ENCODE measurements at regions not wholly inside any gene's neighbourhood (a gene's known extent, or its start where the extent isn't known, plus 50 kb on each side); places are given as distances from the start of the nearest gene placed in this dataset.
"Not testable (repeated sequence)": the region's sequence is repeated elsewhere in the genome, so short reads cannot be mapped to it uniquely, and the experiment has no call there.

GRCh38 chr3:73150369-73151130 is 89.1 kb downstream of the EBLN2 start:
- TF ChIP-seq CTCF (IDR thresholded peaks at IDR 0.05; ENCODE audit: insufficient read depth, missing control alignments): no peak
- DNase-seq (ENCODE audit: insufficient read length, low spot score): no peak
- no peak for FAIRE-seq

GRCh38 chr3:73152571-73152970 is 91.1 kb downstream of the EBLN2 start:
- not testable (repeated sequence) for DNase-seq (ENCODE audit: insufficient read length, low spot score); FAIRE-seq

GRCh38 chr3:73153057-73153456 is 91.6 kb downstream of the EBLN2 start:
- not testable (repeated sequence) for DNase-seq (ENCODE audit: insufficient read length, low spot score); FAIRE-seq

- DNase-seq (ENCODE audit: insufficient read length, low spot score); FAIRE-seq: not testable (repeated sequence)
Measured at GRCh38 chr3:73154261-73154660, 92.8 kb downstream of the EBLN2 start.

- not testable (repeated sequence) for FAIRE-seq; DNase-seq (ENCODE audit: insufficient read length, low spot score)
Measured at GRCh38 chr3:73155441-73155840, 94.0 kb downstream of the EBLN2 start.

DNA sequence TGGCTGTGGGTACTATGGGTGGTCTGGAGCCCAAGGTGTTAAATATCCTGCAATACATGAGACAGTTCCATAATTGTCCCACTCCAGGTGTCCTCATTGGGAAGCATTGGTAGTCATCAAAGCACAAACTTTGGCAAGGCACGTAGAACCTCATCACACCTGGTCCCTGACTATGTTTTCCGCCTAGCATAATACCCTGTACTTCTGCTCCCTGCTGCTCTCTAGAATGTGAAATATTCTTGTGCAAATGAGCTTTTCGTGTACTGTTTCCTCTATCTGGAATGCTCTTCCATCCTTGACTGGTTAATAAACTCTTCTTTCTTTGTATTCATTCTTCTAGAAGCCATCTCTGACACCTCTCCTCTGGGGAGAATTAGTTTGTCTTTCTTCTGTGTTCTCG is 103.2 kb downstream of the EBLN2 start:
- TF ChIP-seq CTCF (IDR thresholded peaks at IDR 0.05; ENCODE audit: insufficient read depth, missing control alignments): no peak
- no peak for FAIRE-seq
- DNase-seq (ENCODE audit: insufficient read length, low spot score): no peak

DNA sequence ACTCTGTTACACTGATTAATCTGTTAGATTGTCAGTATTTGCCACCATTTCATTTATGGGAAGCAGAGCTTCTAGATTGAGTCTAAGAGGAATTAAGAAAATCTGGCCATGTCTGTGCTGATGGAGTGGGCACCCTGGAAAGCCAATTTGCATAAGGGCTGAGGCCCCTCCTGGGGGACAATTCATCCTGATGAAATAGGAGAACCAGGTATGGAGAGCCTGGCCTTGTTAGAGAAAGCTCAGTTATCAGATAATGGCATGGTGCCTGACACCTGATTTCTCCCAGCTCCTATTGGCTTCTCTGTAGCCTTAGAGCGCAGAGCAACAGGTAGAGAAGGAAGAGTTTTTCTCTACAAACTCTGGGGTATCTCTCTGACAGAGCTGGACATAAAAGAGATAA is 114.2 kb downstream of the EBLN2 start:
- no peak for TF ChIP-seq CTCF (IDR thresholded peaks at IDR 0.05; ENCODE audit: insufficient read depth, missing control alignments)
- DNase-seq (ENCODE audit: insufficient read length, low spot score) (no peak), FAIRE-seq (no peak)

DNA sequence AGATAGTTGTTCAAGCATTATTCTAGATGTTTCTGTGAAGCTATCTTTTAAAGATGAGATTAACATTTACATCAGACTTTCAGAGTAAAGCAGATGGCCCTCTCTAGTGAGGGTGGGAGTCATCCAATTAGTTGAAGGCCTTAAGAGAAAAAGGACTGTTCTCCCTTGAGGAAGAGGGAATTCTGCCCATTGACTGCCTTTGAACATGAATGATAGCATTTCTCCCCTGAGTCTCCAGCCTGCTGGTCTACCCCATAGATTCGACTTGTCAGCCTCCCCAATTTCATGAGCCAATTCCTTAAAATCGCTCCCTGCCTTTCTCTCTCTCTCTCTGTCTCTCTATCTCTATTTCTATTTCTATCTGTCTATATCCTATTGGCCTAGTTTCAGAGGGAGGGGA is 115.5 kb downstream of the EBLN2 start:
- TF ChIP-seq CTCF (IDR thresholded peaks at IDR 0.05; ENCODE audit: insufficient read depth, missing control alignments): no peak
- no peak for DNase-seq (ENCODE audit: insufficient read length, low spot score)
- no peak for FAIRE-seq

DNA sequence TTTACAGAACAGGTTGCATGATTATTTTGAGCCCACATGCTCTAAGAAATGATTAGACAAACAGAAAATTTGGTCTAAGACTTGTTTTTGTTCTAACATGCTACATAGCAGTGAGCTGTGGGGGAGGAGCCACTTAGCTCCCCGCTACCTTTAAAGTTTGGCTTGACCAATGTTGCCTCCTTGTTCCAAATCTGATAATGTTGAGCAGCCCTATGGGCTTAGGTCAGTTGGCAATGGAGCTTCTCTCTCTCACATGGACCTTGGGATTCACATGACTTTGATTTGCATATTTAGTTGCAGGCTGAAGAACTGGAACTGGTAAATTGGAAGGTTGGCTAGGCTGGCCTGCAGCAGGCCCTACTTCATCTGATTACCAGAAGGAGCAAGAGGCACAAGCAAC is 116.4 kb downstream of the EBLN2 start:
- DNase-seq (ENCODE audit: insufficient read length, low spot score) (no peak), FAIRE-seq (no peak)
- TF ChIP-seq CTCF (IDR thresholded peaks at IDR 0.05; ENCODE audit: insufficient read depth, missing control alignments): no peak

Data from D721Med (cell line).